ENCODE measurements at regions not wholly inside any gene's neighbourhood (a gene's known extent, or its start where the extent isn't known, plus 50 kb on each side); places are given as distances from the start of the nearest gene placed in this dataset.
"Not testable (repeated sequence)": the region's sequence is repeated elsewhere in the genome, so short reads cannot be mapped to it uniquely, and the experiment has no call there.

- H3K4me3 ChIP-seq (replicated peaks in 1 of 3); H3K27me3 ChIP-seq; H3K36me3 ChIP-seq; H3K27ac ChIP-seq; intact Hi-C loops (cut with DNase I); DNase-seq; H3K4me1 ChIP-seq; H3K9me3 ChIP-seq: not testable (repeated sequence)
- WGBS, 2 donors, result no CpG with 5 or more reads among the region's 36 CpGs
Observed at GRCh38 chr21:6091335-6092027, 4429.9 kb upstream of the TPTE start.

GRCh38 chr21:6092401-6092800 lies 4429.0 kb upstream of the TPTE start:
- H3K9me3 ChIP-seq; H3K36me3 ChIP-seq; H3K27ac ChIP-seq; H3K4me1 ChIP-seq; intact Hi-C loops (cut with DNase I); H3K4me3 ChIP-seq (replicated peaks in 1 of 3); H3K27me3 ChIP-seq; DNase-seq: not testable (repeated sequence)
- no CpG with 5 or more reads among the region's 13 CpGs for WGBS, 2 donors

- WGBS, 2 donors, result 93% methylated on average over 12 of the region's 32 CpGs; no CpG with 5 or more reads in 1 of the 2 donors
- intact Hi-C loops (cut with DNase I), result not testable (repeated sequence)
Observed at GRCh38 chr21:6093419-6093818, 4428.0 kb upstream of the TPTE start.

GRCh38 chr21:6093870-6094269 lies 4427.5 kb upstream of the TPTE start:
- H3K4me1 ChIP-seq; H3K27ac ChIP-seq; H3K4me3 ChIP-seq (replicated peaks in 1 of 3); H3K9me3 ChIP-seq; H3K36me3 ChIP-seq; DNase-seq; H3K27me3 ChIP-seq; intact Hi-C loops (cut with DNase I): not testable (repeated sequence)
- WGBS, 2 donors, result no CpG with 5 or more reads among the region's 23 CpGs

More at GRCh38 chr21:6093419-6093818, 4428.0 kb upstream of the TPTE start:
- not testable (repeated sequence) for H3K27ac ChIP-seq; H3K9me3 ChIP-seq; DNase-seq; H3K4me3 ChIP-seq (replicated peaks in 1 of 3); H3K4me1 ChIP-seq; H3K27me3 ChIP-seq; H3K36me3 ChIP-seq

- intact Hi-C loops (cut with DNase I); H3K9me3 ChIP-seq; H3K4me1 ChIP-seq; H3K4me3 ChIP-seq (replicated peaks in 1 of 3); H3K27me3 ChIP-seq; H3K36me3 ChIP-seq; DNase-seq; H3K27ac ChIP-seq: not testable (repeated sequence)
- 50% methylated on average over 1 of the region's 13 CpGs; no CpG with 5 or more reads in 1 of the 2 donors for WGBS, 2 donors
Observed at GRCh38 chr21:6095304-6095703, 4426.1 kb upstream of the TPTE start.

GRCh38 chr21:6096560-6097424 lies 4424.6 kb upstream of the TPTE start:
- DNase-seq; intact Hi-C loops (cut with DNase I): not testable (repeated sequence)

GRCh38 chr21:6097736-6098135 lies 4423.6 kb upstream of the TPTE start:
- H3K27me3 ChIP-seq; H3K4me1 ChIP-seq; H3K9me3 ChIP-seq; DNase-seq; intact Hi-C loops (cut with DNase I); H3K4me3 ChIP-seq (replicated peaks in 1 of 3); H3K27ac ChIP-seq; H3K36me3 ChIP-seq: not testable (repeated sequence)
- 97% methylated on average over 3 to 4 of the region's 4 CpGs for WGBS, 2 donors

More at GRCh38 chr21:6096560-6097424, 4424.6 kb upstream of the TPTE start:
- WGBS, 2 donors, result no CpG with 5 or more reads among the region's 24 CpGs
- H3K9me3 ChIP-seq; H3K4me3 ChIP-seq (replicated peaks in 1 of 3); H3K27ac ChIP-seq; H3K27me3 ChIP-seq; H3K4me1 ChIP-seq; H3K36me3 ChIP-seq: not testable (repeated sequence)

- whole genome bisulfite sequencing, 2 donors, result 81 to 85% methylated on average over 4 to 8 of the region's 8 CpGs
- DNase-seq; H3K36me3 ChIP-seq; H3K4me1 ChIP-seq; H3K9me3 ChIP-seq; H3K4me3 ChIP-seq (replicated peaks in 1 of 3); H3K27ac ChIP-seq; H3K27me3 ChIP-seq; intact Hi-C loops (cut with DNase I): not testable (repeated sequence)
Observed at GRCh38 chr21:6098191-6098935, 4423.0 kb upstream of the TPTE start.

GRCh38 chr21:6101588-6101987 lies 4419.8 kb upstream of the TPTE start:
- no CpG with 5 or more reads among the region's 9 CpGs for WGBS, 2 donors
- H3K9me3 ChIP-seq; DNase-seq; intact Hi-C loops (cut with DNase I); H3K27ac ChIP-seq; H3K4me1 ChIP-seq; H3K36me3 ChIP-seq; H3K27me3 ChIP-seq; H3K4me3 ChIP-seq (replicated peaks in 1 of 3): not testable (repeated sequence)

- H3K4me3 ChIP-seq (replicated peaks in 1 of 3); H3K27ac ChIP-seq; DNase-seq; H3K36me3 ChIP-seq; H3K9me3 ChIP-seq; intact Hi-C loops (cut with DNase I); H3K27me3 ChIP-seq; H3K4me1 ChIP-seq: not testable (repeated sequence)
- no CpG with 5 or more reads among the region's 8 CpGs for WGBS, 2 donors
Observed at GRCh38 chr21:6104546-6104945, 4416.8 kb upstream of the TPTE start.

GRCh38 chr21:6106686-6107567 lies 4414.5 kb upstream of the TPTE start:
- H3K4me1 ChIP-seq; H3K27me3 ChIP-seq; H3K36me3 ChIP-seq; H3K4me3 ChIP-seq (replicated peaks in 1 of 3); intact Hi-C loops (cut with DNase I); H3K27ac ChIP-seq; DNase-seq; H3K9me3 ChIP-seq: not testable (repeated sequence)
- WGBS, 2 donors, result 70% methylated on average over 10 of the region's 26 CpGs; no CpG with 5 or more reads in 1 of the 2 donors

- DNase-seq; H3K27ac ChIP-seq; H3K9me3 ChIP-seq; intact Hi-C loops (cut with DNase I); H3K4me3 ChIP-seq (replicated peaks in 1 of 3); H3K36me3 ChIP-seq; H3K4me1 ChIP-seq; H3K27me3 ChIP-seq: not testable (repeated sequence)
- WGBS, 2 donors, result no CpG with 5 or more reads among the region's 6 CpGs
Observed at GRCh38 chr21:6108894-6109293, 4412.5 kb upstream of the TPTE start.

All from thyroid gland (tissue), 4 donors.